Endodermal cell (in vitro differentiated cells): ENCODE measurements at regions not wholly inside any gene's neighbourhood (a gene's known extent, or its start where the extent isn't known, plus 50 kb on each side); places are given as distances from the start of the nearest gene placed in this dataset.

Source experiments
- DNase-seq: peaks from one replicate; pipeline ENCODE4 v3.0.0-alpha.2; 2017
- H3K27ac ChIP-seq: 2 replicates; pipeline ENCODE4 v1.5.1; 2013; ENCODE audit warnings: mild to moderate bottlenecking, low read depth, low read length, moderate library complexity
- H3K27me3 ChIP-seq: 2 replicates; pipeline ENCODE4 v1.6.1; 2013; ENCODE audit warnings: mild to moderate bottlenecking, low read length, moderate library complexity; ENCODE audit not compliant: insufficient read depth, control insufficient read depth, poor library complexity, severe bottlenecking
- H3K36me3 ChIP-seq: 2 replicates; pipeline ENCODE4 v1.7.0; 2013; ENCODE audit warnings: mild to moderate bottlenecking, low read length, moderate library complexity; ENCODE audit not compliant: control insufficient read depth, insufficient read depth
- H3K4me1 ChIP-seq: one replicate; pipeline ENCODE4 v1.7.0; 2013; ENCODE audit warnings: low read length; ENCODE audit not compliant: control insufficient read depth, insufficient read depth
- H3K4me3 ChIP-seq: 2 replicates; pipeline ENCODE4 v1.5.1; 2013; ENCODE audit warnings: mild to moderate bottlenecking, low read length, moderate library complexity
- H3K9ac ChIP-seq: 2 replicates; pipeline ENCODE4 v1.6.1; 2013; ENCODE audit warnings: mild to moderate bottlenecking, low read length, moderate library complexity; ENCODE audit not compliant: poor library complexity, severe bottlenecking; ENCODE audit errors: extremely low read depth
- H3K9me3 ChIP-seq: 2 replicates; pipeline ENCODE4 v1.6.1; 2013; ENCODE audit warnings: mild to moderate bottlenecking, low read length, moderate library complexity; ENCODE audit not compliant: control insufficient read depth
- H3K27ac Mint-ChIP-seq: 2 replicates; pipeline ENCODE4 v1.8.0; 2020; ENCODE audit warnings: mixed read lengths
- H3K27me3 Mint-ChIP-seq: 2 replicates; pipeline ENCODE4 v1.8.0; 2021; ENCODE audit warnings: mild to moderate bottlenecking, mixed read lengths; ENCODE audit not compliant: insufficient read depth
- H3K36me3 Mint-ChIP-seq: 2 replicates; pipeline ENCODE4 v1.8.0; 2020; ENCODE audit warnings: low read depth, mixed read lengths
- H3K4me1 Mint-ChIP-seq: 2 replicates; pipeline ENCODE4 v1.8.0; 2020; ENCODE audit warnings: mixed read lengths
- H3K4me3 Mint-ChIP-seq: 2 replicates; pipeline ENCODE4 v1.8.0; 2020; ENCODE audit warnings: mild to moderate bottlenecking, moderate library complexity, mixed read lengths
- H3K9me3 Mint-ChIP-seq: 2 replicates; pipeline ENCODE4 v1.8.0; 2020; ENCODE audit warnings: mild to moderate bottlenecking, mixed read lengths
- CTCF ChIP-seq: fragments of 200-600 bp; sonication (generic); conservative IDR thresholded peaks from 2 replicates; pipeline ENCODE4 v1.5.0; 2021; ENCODE audit warnings: antibody characterized with exemption, mild to moderate bottlenecking
- WGBS, 2 experiments: methylation state at CpG; one replicate each; pipeline versions ENCODE4 v1.1.5 to v1.1.7; 2013; ENCODE audit warnings: missing lambda C conversion rate in 2 of 2, mixed read lengths in 1 of 2; ENCODE audit not compliant: insufficient coverage in 1 of 2, insufficient read length in 1 of 2; 5-methylcytosine and 5-hydroxymethylcytosine counted together

DNA sequence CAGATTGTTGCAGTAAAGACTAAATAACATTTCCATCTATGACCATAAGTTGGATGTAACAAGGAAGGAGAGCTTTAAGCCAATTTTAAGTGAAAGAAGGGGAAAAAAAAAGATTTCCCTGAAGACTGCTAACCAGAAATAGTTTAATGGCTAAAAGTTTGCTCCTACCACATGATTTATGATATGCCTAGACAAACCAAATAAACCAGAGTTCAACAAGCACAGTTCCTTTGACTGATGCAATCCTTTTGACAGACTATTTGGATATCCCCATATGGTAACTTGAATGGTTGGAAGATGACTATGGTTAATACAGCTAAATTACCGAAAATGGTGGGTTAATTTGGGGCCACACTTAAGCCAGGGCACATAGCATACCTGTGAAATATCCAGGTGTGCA is 338.5 kb downstream of the CETN3 start:
- no peak for TF ChIP-seq CTCF
- peaks cover 3% of the 10 kb centered on the region for H3K36me3 Mint-ChIP-seq
- no peaks in the 10 kb centered on the region for H3K27me3 ChIP-seq
- H3K9ac ChIP-seq = no peak overlapping the region
- peaks cover 19% of the 10 kb centered on the region for H3K9me3 Mint-ChIP-seq
- H3K9me3 ChIP-seq = peaks cover 9% of the 10 kb centered on the region
- no peak for DNase-seq
- H3K4me1 ChIP-seq = no peaks in the 10 kb centered on the region
- H3K27ac ChIP-seq = no peak overlapping the region
- H3K4me1 Mint-ChIP-seq = no peaks in the 10 kb centered on the region
- H3K36me3 ChIP-seq = no peaks in the 10 kb centered on the region
- H3K27me3 Mint-ChIP-seq = no peaks in the 10 kb centered on the region
- WGBS, 2 experiments = 50 to 57% methylated on average over 1 of the region's 1 CpG
- no peak overlapping the region for H3K27ac Mint-ChIP-seq
- no peak overlapping the region for H3K4me3 Mint-ChIP-seq
- no peak overlapping the region for H3K4me3 ChIP-seq

DNA sequence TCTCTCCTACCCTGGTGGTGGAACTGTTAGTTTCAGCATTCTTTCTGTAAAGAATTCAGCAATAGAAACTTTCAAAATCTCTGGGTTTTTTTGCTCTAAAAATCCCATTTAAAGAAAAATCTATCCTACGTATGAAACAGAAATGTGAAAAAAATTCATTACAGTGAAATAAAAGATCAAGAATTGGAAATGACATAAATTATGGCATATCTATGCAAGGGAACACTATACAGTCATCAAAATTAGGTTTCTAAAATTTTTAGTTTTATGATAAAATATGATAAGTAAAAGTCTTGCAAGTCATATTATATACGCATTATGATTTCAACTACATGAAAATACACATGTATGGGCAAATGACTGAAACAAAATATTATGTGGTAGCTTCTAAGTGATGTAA is 342.6 kb downstream of the CETN3 start:
- WGBS, 2 experiments = no CpG with 5 or more reads among the region's 2 CpGs
- no peak overlapping the region for H3K27ac ChIP-seq

GRCh38 chr5:90056911-90057705 is 352.4 kb downstream of the CETN3 start:
- Mint-ChIP-seq H3K9me3 (peaks cover 9% of the 10 kb centered on the region), H3K4me3 (peak overlapping the region; percentile 43), H3K27me3 (peaks cover 1% of the 10 kb centered on the region), H3K36me3 (peaks cover 2% of the 10 kb centered on the region), H3K4me1 (peaks cover 20% of the 10 kb centered on the region), H3K27ac (peak overlapping the region; percentile 80)
- Histone ChIP-seq H3K9me3 (no peaks in the 10 kb centered on the region), H3K27me3 (no peaks in the 10 kb centered on the region), H3K4me1 (no peaks in the 10 kb centered on the region), H3K9ac (no peak overlapping the region), H3K4me3 (peak overlapping the region; percentile 53), H3K27ac (no peak overlapping the region), H3K36me3 (no peaks in the 10 kb centered on the region)
- WGBS, 2 experiments = 49 to 62% methylated on average over 4 to 15 of the region's 15 CpGs
- DNase-seq = peak; percentile 72
- TF ChIP-seq CTCF = no peak

More for the DNA sequence above, 342.6 kb downstream of the CETN3 start:
- no peaks in the 10 kb centered on the region for H3K36me3 ChIP-seq
- no peak overlapping the region for H3K4me3 ChIP-seq
- peaks cover 13% of the 10 kb centered on the region for H3K9me3 Mint-ChIP-seq
- H3K27me3 Mint-ChIP-seq = no peaks in the 10 kb centered on the region
- H3K9me3 ChIP-seq = peaks cover 13% of the 10 kb centered on the region
- no peak for DNase-seq
- H3K4me1 Mint-ChIP-seq = no peaks in the 10 kb centered on the region
- peak; percentile 1 for TF ChIP-seq CTCF
- H3K27ac Mint-ChIP-seq = no peak overlapping the region
- H3K36me3 Mint-ChIP-seq = peaks cover 2% of the 10 kb centered on the region
- H3K4me1 ChIP-seq = no peaks in the 10 kb centered on the region
- no peak overlapping the region for H3K9ac ChIP-seq
- no peak overlapping the region for H3K4me3 Mint-ChIP-seq
- H3K27me3 ChIP-seq = no peaks in the 10 kb centered on the region
